A549 (cell line): ENCODE measurements at regions not wholly inside any gene's neighbourhood (a gene's known extent, or its start where the extent isn't known, plus 50 kb on each side); places are given as distances from the start of the nearest gene placed in this dataset.

Source experiments
- ATAC-seq, 2 experiments: fragments of 200-7000 bp in 1 of 2; fragments of >200 bp in 1 of 2; cut with Nextera tagmentation in 1 of 2; cut with Tn5 transposase in 1 of 2; 3 replicates each; pipeline versions ENCODE4 v1.8.0 to v1.9.1; 2018 to 2020; ENCODE audit warnings: mild to moderate bottlenecking in 1 of 2, moderate library complexity in 1 of 2
- CTCF ChIA-PET: fragments of 300-600 bp; sonication (Branson Sonifier 250); formaldehyde crosslinking; extraction: SDS; loops from one replicate; lab custom pipeline; 2021; ENCODE audit warnings: antibody characterized with exemption, inconsistent platforms; lab: Yijun Ruan, JAX
- POLR2A ChIA-PET: fragments of 350-600 bp; formaldehyde crosslinking; extraction: SDS; loops from one replicate; lab custom pipeline; 2021; ENCODE audit warnings: antibody characterized with exemption, inconsistent platforms; lab: Yijun Ruan, JAX
- DNase-seq, 2 experiments: peaks; one replicate each; pipeline versions ENCODE4 v3.0.0 to v3.0.0-alpha.2; 2011 to 2016; ENCODE audit warnings: low read depth in 1 of 2, low spot score in 1 of 2
- FAIRE-seq: peaks from 2 replicates; lab custom pipeline; 2011; peaks lifted over from hg19 to GRCh38; lab: Jason Lieb, UNC
- H3K27ac ChIP-seq, 2 experiments: fragments of >200 bp; sonication (Bioruptor Twin); formaldehyde crosslinking; 3 replicates each; pipeline ENCODE4 v1.5.1; 2016 to 2017
- H3K4me1 ChIP-seq: fragments of >200 bp; sonication (Bioruptor Twin); formaldehyde crosslinking; 3 replicates; pipeline ENCODE4 v1.6.1; 2016
- H3K4me2 ChIP-seq: fragments of >200 bp; sonication (Bioruptor Twin); formaldehyde crosslinking; 3 replicates; pipeline ENCODE4 v1.6.1; 2016
- H3K4me3 ChIP-seq: fragments of >200 bp; sonication (Bioruptor Twin); formaldehyde crosslinking; 3 replicates; pipeline ENCODE4 v1.5.1; 2016
- H3K9me3 ChIP-seq: fragments of >200 bp; sonication (Bioruptor Twin); formaldehyde crosslinking; 3 replicates; pipeline ENCODE4 v1.6.1; 2016
- CBX8 ChIP-seq: fragments of 200-600 bp; sonication (generic); IDR thresholded peaks from 2 replicates; pipeline ENCODE4 v1.6.1; 2016
- CHD2 ChIP-seq: fragments of 150-350 bp; IDR thresholded peaks from 2 replicates; pipeline ENCODE4 v1.6.1; 2014; ENCODE audit warnings: low read length; ENCODE audit not compliant: partially characterized antibody
- EHF ChIP-seq: fragments of 250-450 bp; sonication (Bioruptor Pico); IDR thresholded peaks from 2 replicates; pipeline ENCODE4 v1.5.0; 2020; ENCODE audit warnings: mild to moderate bottlenecking
- ESRRA ChIP-seq: fragments of 150-350 bp; IDR thresholded peaks from 2 replicates; pipeline ENCODE4 v1.6.1; 2014; ENCODE audit warnings: mild to moderate bottlenecking, low read length, borderline replicate concordance
- GATA3 ChIP-seq: IDR thresholded peaks from 2 replicates; pipeline ENCODE4 v1.6.1; 2012; ENCODE audit warnings: borderline replicate concordance
- HEYL ChIP-seq: fragments of 250-450 bp; sonication (Bioruptor Pico); IDR thresholded peaks from 2 replicates; pipeline ENCODE4 v1.8.0; 2021; ENCODE audit warnings: mild to moderate bottlenecking, moderate library complexity
- HOXA7 ChIP-seq: fragments of 250-450 bp; sonication (Bioruptor Pico); IDR thresholded peaks from 2 replicates; pipeline ENCODE4 v1.5.0; 2020; ENCODE audit warnings: mild to moderate bottlenecking, moderate library complexity
- HOXB5 ChIP-seq: fragments of 250-450 bp; sonication (Bioruptor Pico); IDR thresholded peaks from 2 replicates; pipeline ENCODE4 v1.5.0; 2020; ENCODE audit warnings: mild to moderate bottlenecking, moderate library complexity
- JUNB ChIP-seq: fragments of >200 bp; sonication (Bioruptor Twin); formaldehyde crosslinking; IDR thresholded peaks from 2 replicates; pipeline ENCODE4 v1.6.1; 2016
- KDM5A ChIP-seq: fragments of 200-600 bp; sonication (generic); IDR thresholded peaks from 2 replicates; pipeline ENCODE4 v1.6.1; 2016; ENCODE audit warnings: antibody characterized with exemption, mild to moderate bottlenecking
- MAFK ChIP-seq: fragments of 450-650 bp; IDR thresholded peaks from 2 replicates; pipeline ENCODE4 v1.6.1; 2014; ENCODE audit not compliant: partially characterized antibody
- NPAS2 ChIP-seq: fragments of 250-450 bp; sonication (Bioruptor Pico); IDR thresholded peaks from 2 replicates; pipeline ENCODE4 v1.8.0; 2022; ENCODE audit warnings: mild to moderate bottlenecking, moderate library complexity, borderline replicate concordance
- PHF8 ChIP-seq: fragments of 200-600 bp; sonication (generic); IDR thresholded peaks from 2 replicates; pipeline ENCODE4 v1.6.1; 2016; ENCODE audit warnings: low read depth, mild to moderate bottlenecking, antibody characterized with exemption, moderate library complexity, borderline replicate concordance
- RAD21 ChIP-seq, 2 experiments: fragments of >200 bp in 1 of 2; sonication (Bioruptor Twin) in 1 of 2; formaldehyde crosslinking in 1 of 2; IDR thresholded peaks in 1 of 2; conservative IDR thresholded peaks in 1 of 2; 2 replicates in 1 of 2; 3 replicates in 1 of 2; pipeline ENCODE4 v1.6.1; 2012 to 2018; ENCODE audit warnings: inconsistent platforms in 1 of 2
- RCOR1 ChIP-seq: fragments of 150-350 bp; IDR thresholded peaks from 2 replicates; pipeline ENCODE4 v1.6.1; 2014; ENCODE audit warnings: antibody characterized with exemption, low read length, low read depth
- SMC3 ChIP-seq: fragments of >200 bp; sonication (Bioruptor Twin); formaldehyde crosslinking; IDR thresholded peaks from 3 replicates; pipeline ENCODE4 v1.6.1; 2018; ENCODE audit warnings: inconsistent platforms
- SREBF2 ChIP-seq: fragments of 450-650 bp; IDR thresholded peaks from 2 replicates; pipeline ENCODE4 v1.6.1; 2014; ENCODE audit warnings: mild to moderate bottlenecking, moderate library complexity
- TFCP2L1 ChIP-seq: fragments of 250-450 bp; sonication (Bioruptor Pico); IDR thresholded peaks from 2 replicates; pipeline ENCODE4 v1.5.0; 2021; ENCODE audit warnings: mild to moderate bottlenecking
- ZC3H11A ChIP-seq: fragments of 450-650 bp; IDR thresholded peaks from 2 replicates; pipeline ENCODE4 v1.6.1; 2014; ENCODE audit warnings: antibody characterized with exemption, mild to moderate bottlenecking
- WGBS: methylation state at CpG from one replicate; pipeline ENCODE4 v1.1.6; 2017; ENCODE audit errors: missing lambda C conversion rate; 5-methylcytosine and 5-hydroxymethylcytosine counted together
- TF ChIP-seq, protein P1 (sequence below): fragments of >200 bp; sonication (Bioruptor Twin); formaldehyde crosslinking; IDR thresholded peaks from 3 replicates; pipeline ENCODE4 v1.6.1; 2016
- TF ChIP-seq, protein P2 (sequence below): IDR thresholded peaks from 2 replicates; pipeline ENCODE4 v1.6.1; 2012
- TF ChIP-seq, protein P3 (sequence below): fragments of >200 bp; sonication (Bioruptor Twin); formaldehyde crosslinking; IDR thresholded peaks from 3 replicates; pipeline ENCODE4 v1.5.1; 2016
- TF ChIP-seq, protein P4 (sequence below): IDR thresholded peaks from 2 replicates; pipeline ENCODE4 v1.6.1; 2012

DNA sequence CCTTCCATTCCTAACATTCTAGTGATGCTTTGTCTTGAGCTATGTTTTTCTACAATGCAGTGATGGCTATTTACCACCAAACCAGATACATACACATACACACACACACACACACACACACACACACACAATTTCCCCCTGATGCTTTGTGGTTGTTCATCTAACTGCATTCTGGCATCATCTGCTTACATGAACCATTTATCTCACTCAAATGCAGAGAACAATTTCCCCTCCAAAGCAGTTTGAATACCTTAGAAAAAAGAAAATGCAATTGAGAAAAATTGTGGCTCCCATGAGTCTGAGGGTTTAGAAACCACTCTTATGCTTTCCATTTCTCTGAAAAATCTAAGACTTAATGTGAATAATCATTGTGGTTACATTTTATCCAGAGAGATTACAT, 1024.8 kb downstream of the TLE4 start:
- POLR2A ChIA-PET, result no interaction called here
- H3K27ac ChIP-seq, result no peak overlapping the region
- H3K4me1 ChIP-seq, result no peaks in the 10 kb centered on the region
- no peak for FAIRE-seq
- ATAC-seq, result no peak
- no peak overlapping the region for H3K4me3 ChIP-seq
- CTCF ChIA-PET, result no interaction called here
- TF ChIP-seq ESRRA, result no peak
- TF ChIP-seq, protein P1, sequence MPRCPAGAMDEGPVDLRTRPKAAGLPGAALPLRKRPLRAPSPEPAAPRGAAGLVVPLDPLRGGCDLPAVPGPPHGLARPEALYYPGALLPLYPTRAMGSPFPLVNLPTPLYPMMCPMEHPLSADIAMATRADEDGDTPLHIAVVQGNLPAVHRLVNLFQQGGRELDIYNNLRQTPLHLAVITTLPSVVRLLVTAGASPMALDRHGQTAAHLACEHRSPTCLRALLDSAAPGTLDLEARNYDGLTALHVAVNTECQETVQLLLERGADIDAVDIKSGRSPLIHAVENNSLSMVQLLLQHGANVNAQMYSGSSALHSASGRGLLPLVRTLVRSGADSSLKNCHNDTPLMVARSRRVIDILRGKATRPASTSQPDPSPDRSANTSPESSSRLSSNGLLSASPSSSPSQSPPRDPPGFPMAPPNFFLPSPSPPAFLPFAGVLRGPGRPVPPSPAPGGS, result no peak
- no peak for TF ChIP-seq MAFK
- TF ChIP-seq ZC3H11A, result no peak
- TF ChIP-seq, protein P2, sequence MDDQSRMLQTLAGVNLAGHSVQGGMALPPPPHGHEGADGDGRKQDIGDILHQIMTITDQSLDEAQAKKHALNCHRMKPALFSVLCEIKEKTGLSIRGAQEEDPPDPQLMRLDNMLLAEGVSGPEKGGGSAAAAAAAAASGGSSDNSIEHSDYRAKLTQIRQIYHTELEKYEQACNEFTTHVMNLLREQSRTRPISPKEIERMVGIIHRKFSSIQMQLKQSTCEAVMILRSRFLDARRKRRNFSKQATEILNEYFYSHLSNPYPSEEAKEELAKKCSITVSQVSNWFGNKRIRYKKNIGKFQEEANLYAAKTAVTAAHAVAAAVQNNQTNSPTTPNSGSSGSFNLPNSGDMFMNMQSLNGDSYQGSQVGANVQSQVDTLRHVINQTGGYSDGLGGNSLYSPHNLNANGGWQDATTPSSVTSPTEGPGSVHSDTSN, result no peak
- no peak for TF ChIP-seq RAD21 (conservative IDR thresholded peaks at IDR 0.05 in 1 of 2, IDR thresholded peaks at IDR 0.05 in 1 of 2)
- no peak for TF ChIP-seq CBX8
- no peak overlapping the region for H3K4me2 ChIP-seq
- DNase-seq, result no peak
- H3K9me3 ChIP-seq, result no peaks in the 10 kb centered on the region; the same call in 2 of the 3 replicates

DNA sequence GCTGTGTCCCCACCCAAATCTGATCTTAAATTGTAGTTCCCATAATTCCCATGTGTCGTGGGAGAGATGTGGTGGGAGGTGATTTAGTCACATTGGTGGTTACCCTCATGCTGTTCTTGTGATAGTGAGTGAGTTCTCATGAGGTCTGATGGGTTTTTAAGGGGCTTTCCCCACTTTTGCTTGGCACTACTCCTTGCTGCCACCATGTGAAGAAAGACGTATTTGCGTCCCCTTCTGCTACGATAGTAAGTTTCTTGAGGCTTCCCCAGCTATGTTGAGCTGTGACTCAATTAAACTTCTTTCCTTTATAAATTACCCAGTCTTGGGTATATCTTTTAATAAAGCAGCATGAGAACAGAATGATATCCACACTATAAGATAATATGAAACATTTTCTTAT, 1023.4 kb downstream of the TLE4 start:
- TF ChIP-seq HOXA7 (CRISPR knock-in tag) (no peak), ZC3H11A (no peak), GATA3 (no peak), RCOR1 (no peak)
- no peak overlapping the region for H3K4me3 ChIP-seq
- CTCF ChIA-PET, result no interaction called here
- no peaks in the 10 kb centered on the region for H3K4me1 ChIP-seq
- no peaks in the 10 kb centered on the region; the same call in 2 of the 3 replicates for H3K9me3 ChIP-seq
- DNase-seq (no peak), ATAC-seq (no peak), FAIRE-seq (no peak)
- no peak overlapping the region for H3K27ac ChIP-seq
- 60% methylated on average over 4 of the region's 4 CpGs for WGBS
- H3K4me2 ChIP-seq, result no peak overlapping the region
- POLR2A ChIA-PET, result interaction anchor here (0.6 kb wide), 2 partner anchors 789 to 1279 kb away, joined by 3 to 4 read pairs; no protein-coding TSS in a partner anchor

DNA sequence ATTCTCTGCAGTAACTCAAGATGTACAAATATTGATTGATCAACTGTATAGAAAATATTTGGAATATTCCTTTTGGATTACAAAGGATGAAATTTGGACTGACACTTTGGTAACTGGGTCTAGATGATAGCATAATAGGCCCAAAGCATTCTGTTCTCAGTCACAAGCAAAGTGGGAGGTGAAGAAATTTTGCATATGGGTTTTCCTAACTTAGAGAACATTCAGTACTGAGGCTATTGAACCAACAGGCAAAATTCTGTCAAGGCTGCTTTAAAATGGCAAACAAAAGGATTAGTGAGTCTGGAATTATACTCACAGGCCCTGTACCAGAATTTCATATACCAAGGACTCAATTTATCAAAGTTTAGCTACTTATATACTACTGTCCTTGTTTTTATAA, 1020.6 kb downstream of the TLE4 start:
- Histone ChIP-seq H3K4me1 (no peaks in the 10 kb centered on the region), H3K4me3 (no peak overlapping the region), H3K9me3 (no peaks in the 10 kb centered on the region; the same call in 2 of the 3 replicates), H3K4me2 (no peak overlapping the region), H3K27ac (no peak overlapping the region)
- TF ChIP-seq HOXB5 (no peak), HEYL (CRISPR knock-in tag) (no peak), EHF (no peak), TFCP2L1 (no peak), RAD21 (conservative IDR thresholded peaks at IDR 0.05 in 1 of 2, IDR thresholded peaks at IDR 0.05 in 1 of 2) (no peak), CHD2 (no peak), SREBF2 (no peak), ESRRA (no peak), NPAS2 (CRISPR knock-in tag) (no peak), KDM5A (no peak), HOXA7 (CRISPR knock-in tag) (no peak), JUNB (no peak), SMC3 (no peak), PHF8 (no peak)
- TF ChIP-seq, protein P3, sequence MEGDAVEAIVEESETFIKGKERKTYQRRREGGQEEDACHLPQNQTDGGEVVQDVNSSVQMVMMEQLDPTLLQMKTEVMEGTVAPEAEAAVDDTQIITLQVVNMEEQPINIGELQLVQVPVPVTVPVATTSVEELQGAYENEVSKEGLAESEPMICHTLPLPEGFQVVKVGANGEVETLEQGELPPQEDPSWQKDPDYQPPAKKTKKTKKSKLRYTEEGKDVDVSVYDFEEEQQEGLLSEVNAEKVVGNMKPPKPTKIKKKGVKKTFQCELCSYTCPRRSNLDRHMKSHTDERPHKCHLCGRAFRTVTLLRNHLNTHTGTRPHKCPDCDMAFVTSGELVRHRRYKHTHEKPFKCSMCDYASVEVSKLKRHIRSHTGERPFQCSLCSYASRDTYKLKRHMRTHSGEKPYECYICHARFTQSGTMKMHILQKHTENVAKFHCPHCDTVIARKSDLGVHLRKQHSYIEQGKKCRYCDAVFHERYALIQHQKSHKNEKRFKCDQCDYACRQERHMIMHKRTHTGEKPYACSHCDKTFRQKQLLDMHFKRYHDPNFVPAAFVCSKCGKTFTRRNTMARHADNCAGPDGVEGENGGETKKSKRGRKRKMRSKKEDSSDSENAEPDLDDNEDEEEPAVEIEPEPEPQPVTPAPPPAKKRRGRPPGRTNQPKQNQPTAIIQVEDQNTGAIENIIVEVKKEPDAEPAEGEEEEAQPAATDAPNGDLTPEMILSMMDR, result no peak
- TF ChIP-seq, protein P4, sequence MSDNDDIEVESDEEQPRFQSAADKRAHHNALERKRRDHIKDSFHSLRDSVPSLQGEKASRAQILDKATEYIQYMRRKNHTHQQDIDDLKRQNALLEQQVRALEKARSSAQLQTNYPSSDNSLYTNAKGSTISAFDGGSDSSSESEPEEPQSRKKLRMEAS, result no peak
- FAIRE-seq (no peak), DNase-seq (no peak), ATAC-seq (no peak)
- ChIA-PET CTCF (no interaction called here), POLR2A (no interaction called here)
